Superior temporal gyrus (tissue), 1 donor: ENCODE measurements at regions not wholly inside any gene's neighbourhood (a gene's known extent, or its start where the extent isn't known, plus 50 kb on each side); places are given as distances from the start of the nearest gene placed in this dataset.
"Not testable (repeated sequence)": the region's sequence is repeated elsewhere in the genome, so short reads cannot be mapped to it uniquely, and the experiment has no call there.

Experiments used
- DNase-seq: peaks from one replicate; pipeline ENCODE4 v3.0.0-alpha.2; 2016; ENCODE audit errors: extremely low spot score

DNA sequence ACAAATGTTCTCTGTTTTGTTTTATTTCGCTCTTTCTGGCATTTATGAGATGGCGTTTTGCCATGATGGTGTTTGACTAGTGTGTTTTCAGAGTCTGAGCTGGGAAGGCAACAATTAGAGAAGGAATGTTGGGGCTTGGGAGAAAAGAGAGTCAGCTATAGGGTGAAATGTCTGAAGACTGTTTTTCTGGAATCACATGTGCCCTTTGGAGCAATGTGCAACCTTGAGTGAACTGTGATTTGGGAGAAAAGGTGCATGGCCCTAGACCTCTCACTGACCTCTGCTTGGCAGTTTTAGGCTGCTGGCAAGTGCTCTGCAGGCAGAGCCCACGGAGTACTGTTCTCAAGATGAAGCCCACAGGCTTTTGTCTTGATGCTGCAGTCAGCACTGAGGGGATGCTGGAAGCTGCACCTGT lies 379.9 kb upstream of the PDE3A start:
- DNase-seq = no peak

DNA sequence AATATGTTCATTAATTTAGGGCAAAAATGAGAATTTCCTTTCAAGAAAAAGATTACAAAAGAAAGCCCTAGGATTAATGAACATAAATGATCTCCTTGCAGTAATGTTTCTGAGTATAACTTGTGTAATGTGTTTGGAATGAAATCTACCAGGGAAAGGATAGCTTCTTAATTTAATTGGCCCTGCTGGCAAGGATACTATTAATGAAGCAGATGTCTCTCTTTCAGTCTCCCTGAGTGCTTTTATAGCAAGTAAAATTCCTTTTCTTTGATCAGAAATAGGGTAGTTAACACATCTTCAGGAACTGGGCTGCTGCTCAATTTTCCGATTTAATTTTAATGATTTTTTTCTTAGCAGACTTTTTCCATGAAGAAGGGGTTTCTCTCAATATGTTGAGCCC lies 379.4 kb upstream of the PDE3A start:
- no peak for DNase-seq

GRCh38 chr12:19991146-19991545 lies 377.2 kb upstream of the PDE3A start:
- no peak for DNase-seq

- DNase-seq = no peak
These were observed 376.0 kb upstream of the PDE3A start for GRCh38 chr12:19992311-19992710.

DNA sequence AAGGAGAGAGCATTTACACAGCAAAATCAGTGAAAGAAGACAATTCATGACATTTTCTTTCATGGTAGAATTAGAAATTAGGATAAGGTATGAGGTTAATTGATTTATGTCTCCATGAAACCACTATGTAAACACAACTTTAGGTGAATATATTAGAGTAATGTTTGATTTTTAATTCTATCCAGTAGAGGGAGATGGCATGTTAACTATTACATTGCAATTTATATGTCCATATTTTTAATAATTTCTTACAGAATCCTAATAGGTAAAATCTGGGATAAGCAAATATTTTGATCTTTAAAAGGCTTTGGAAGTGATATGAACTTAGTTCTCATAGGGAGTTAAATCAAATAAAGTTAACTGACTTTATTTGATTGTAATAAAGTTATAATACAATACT lies 373.4 kb upstream of the PDE3A start:
- no peak for DNase-seq

- no peak for DNase-seq
These were observed 370.5 kb upstream of the PDE3A start for GRCh38 chr12:19997656-19998400.

DNA sequence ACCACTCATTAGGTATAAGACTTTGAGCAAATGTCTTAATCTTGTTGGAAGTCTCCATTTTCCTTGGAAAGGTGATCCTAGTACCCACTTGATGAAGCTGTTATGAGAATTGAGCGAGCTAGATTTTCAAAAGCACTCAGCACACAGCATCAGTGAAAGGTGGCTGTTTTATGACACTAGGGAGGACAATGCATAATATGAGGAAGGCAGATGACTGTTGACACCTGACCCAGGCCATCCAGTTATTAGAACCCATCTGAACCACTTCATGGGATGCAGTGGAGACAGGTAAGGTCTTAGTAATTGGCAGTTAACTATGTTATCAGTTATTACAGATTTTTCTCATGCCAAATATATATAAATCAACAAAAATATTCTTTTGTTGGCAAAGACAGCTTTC lies 369.9 kb upstream of the PDE3A start:
- no peak for DNase-seq

DNA sequence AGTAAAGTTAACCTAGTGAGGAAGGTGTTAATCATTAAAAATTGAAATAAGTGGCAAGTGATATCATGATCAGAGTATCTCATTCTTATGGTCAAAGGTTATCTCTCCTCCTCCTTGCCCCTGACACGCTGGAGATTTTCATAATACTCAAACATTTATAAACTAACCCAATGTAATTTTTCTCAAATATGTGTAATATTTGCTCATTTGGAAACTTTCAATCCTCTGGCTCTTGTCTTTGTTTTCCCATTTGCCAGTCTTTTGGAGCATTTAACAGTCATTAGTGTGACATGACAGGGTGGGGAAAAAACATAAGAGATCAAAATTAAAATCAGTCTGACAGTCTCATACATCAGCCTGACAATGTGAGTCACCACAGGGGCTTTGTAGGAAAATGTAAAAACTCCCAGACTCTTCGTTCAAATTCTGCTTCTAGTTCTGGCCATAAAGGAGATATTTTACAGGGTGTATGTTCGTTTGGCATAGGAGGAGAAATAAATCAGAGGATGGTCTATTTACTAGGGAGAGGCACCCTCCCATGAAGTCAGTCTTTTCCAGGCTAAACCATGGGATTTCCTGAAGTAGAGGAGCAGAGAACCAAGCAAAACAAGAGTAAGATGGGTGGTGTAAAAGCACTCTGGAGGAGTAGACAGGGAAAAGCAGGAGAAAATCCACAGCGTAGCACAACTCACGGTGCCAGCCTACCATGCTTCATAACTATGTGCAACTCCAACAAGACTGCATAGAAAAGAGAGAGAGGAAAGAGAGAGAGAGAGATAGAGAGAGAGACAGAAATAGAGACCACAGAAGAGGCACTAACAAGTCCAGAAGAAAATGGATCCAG lies 369.2 kb upstream of the PDE3A start:
- no peak for DNase-seq

GRCh38 chr12:19999805-20000138 lies 368.6 kb upstream of the PDE3A start:
- no peak for DNase-seq

- no peak for DNase-seq
These were observed 368.0 kb upstream of the PDE3A start for GRCh38 chr12:20000229-20000849.

DNA sequence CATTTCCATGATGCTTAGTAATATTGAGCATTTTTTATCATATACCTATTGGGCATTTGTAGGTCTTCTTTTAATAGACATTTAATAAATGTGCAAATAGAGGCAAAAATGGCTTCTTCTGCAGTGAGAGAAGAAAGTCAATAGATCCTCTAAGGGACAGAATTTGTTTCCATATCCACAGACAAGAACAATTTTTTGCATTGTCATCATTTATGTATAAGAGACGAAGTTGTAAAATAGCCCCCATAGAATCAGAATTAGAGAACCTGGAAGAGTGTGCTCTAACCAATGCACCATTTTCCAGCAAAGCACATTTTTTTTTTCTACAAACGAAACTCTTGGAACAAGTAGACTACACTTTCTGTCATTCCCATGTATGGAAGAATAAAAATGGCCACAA lies 365.1 kb upstream of the PDE3A start:
- DNase-seq = no peak

DNA sequence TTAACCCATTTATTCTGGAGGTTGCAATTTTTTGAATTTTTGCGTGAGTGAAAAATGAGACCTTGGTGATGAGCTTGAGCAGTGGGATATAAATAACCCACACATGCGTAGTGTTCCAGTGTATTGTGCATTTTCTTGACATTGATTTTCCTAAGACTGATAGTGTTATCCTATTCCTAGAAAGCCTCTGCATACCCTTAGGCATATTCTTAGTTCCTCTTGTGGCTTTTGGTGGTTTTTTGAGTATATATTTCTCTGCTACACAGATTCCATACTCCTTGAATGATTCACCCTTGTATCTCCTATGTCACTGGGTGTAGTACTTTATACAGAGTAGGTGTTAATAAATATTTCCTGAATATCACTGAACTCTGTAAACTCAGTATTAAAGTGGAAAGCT lies 363.4 kb upstream of the PDE3A start:
- DNase-seq = no peak

DNA sequence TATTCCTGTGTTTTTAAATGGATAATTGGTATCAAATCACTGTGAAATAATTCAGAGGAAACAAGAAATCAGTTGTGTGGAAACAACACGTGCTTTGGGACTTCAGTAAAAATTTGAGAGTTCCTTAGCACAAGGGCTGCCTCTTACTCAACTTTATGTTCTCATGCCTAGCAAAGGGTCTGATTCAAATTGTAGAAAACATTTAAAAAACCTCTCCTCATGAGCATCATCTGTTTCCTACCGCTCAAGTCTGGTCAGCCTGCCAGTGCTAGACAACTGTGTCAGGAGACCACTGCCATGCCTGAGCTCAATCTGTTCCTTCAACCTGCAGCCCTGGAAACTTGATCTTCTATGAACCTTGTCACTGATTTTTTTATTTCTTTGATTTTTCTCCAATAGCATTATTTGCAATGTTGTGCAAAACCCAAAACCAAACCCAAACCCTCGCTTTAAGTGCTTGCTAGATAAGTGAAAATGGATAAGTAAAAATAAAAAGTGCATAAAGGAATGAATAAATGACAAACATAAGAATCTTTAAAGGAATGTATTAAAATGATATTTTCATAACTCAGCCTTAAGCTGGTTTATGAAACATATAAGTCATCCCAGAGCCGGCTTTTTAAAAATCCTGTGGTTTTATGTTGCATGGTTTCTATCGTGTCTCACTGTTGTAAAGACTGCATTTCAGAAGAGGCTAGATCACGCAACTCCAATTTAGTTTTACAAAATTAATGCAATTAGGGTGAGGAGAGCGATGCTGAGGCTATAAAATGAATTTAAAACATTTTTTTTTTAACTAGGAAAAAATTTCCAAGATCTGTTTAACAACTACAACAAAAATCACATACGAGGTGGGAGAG lies 361.2 kb upstream of the PDE3A start:
- no peak for DNase-seq

- not testable (repeated sequence) for DNase-seq
These were observed 358.4 kb upstream of the PDE3A start for GRCh38 chr12:20009965-20010364.

DNA sequence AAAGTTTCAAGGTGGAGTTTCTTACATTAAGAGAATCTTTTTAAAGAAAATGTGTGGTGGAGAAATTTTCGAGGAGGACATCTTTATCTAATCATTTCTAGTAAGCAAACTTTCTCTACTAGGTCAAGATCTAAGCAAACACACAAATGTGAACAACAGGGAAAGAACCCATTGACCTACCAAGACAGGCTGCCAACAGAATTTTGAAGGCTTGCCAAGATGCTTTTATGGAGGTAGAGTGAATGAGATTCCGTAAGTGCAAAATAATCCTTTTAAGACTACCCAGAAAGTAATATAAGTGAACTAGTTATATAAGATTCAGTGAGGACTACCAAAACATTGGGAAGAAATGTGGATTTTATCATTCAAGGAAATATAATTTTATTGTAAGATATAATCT lies 357.1 kb upstream of the PDE3A start:
- no peak for DNase-seq

GRCh38 chr12:20017802-20018201 lies 350.5 kb upstream of the PDE3A start:
- no peak for DNase-seq

GRCh38 chr12:20018406-20018805 lies 349.9 kb upstream of the PDE3A start:
- no peak for DNase-seq

DNA sequence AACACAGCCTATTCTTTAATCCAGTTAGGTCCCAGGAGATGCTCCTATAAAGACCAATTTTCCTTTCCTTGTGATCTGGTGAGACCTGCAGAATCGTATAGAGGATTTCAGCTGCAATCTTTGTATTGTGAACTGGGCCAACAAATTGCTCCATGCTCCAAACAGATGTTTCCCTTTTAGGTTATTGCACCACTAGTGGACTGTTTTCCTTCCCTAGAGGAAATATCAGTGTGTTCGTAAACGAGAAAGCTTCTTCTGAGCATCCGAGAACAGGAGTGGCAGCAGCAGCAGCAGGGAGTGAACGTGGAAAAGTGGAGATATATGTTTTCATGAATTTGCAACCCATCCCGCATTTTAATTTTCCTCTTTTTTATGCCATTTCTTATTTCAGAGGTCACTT lies 344.1 kb upstream of the PDE3A start:
- DNase-seq = no peak

- DNase-seq = no peak
These were observed 340.3 kb upstream of the PDE3A start for GRCh38 chr12:20028033-20028432.

- DNase-seq = no peak
These were observed 337.5 kb upstream of the PDE3A start for GRCh38 chr12:20030826-20031225.

DNA sequence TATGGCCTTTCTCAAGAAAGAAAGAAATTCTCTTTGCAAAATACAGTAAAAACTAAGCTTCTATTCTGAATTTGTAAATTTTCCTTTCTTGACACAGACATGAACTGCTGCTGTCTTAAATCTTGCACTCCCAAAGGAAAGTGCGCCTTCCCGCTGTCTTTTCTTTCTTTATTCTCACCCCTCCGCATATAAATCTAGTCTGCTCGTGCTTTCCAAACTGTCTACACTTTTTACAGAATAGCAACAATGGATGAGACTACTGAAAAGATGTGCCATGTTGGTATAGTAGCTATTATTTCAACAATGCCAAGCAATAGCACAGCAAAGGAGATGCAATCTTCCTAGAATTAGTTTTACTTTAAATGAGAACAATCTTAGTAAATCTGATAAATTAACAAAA lies 328.8 kb upstream of the PDE3A start:
- no peak for DNase-seq

- DNase-seq = no peak
These were observed 328.2 kb upstream of the PDE3A start for GRCh38 chr12:20040184-20040583.
